OCI-LY7 (cell line): ENCODE measurements at regions not wholly inside any gene's neighbourhood (a gene's known extent, or its start where the extent isn't known, plus 50 kb on each side); places are given as distances from the start of the nearest gene placed in this dataset.

ENCODE experiments used
- BruUV-seq: library from RNA; stranded (reverse); fragments of 400-500 nt; replicated peaks from 2 replicates; lab custom pipeline; 2021; lab: Mats Ljungman, UMichigan
- CTCF ChIA-PET: fragments of 300-600 bp; sonication (Branson Sonifier 250); formaldehyde crosslinking; loops from one replicate; lab custom pipeline; 2022; ENCODE audit warnings: antibody characterized with exemption; ENCODE audit not compliant: unreplicated experiment; lab: Charles Lee
- POLR2A ChIA-PET: fragments of 300-600 bp; sonication (Branson Sonifier 250); formaldehyde crosslinking; loops from one replicate; lab custom pipeline; 2022; ENCODE audit warnings: antibody characterized with exemption; lab: Charles Lee
- DNase-seq: peaks from one replicate; pipeline ENCODE4 v3.0.0-alpha.2; 2015; ENCODE audit warnings: low spot score
- H2AFZ ChIP-seq: fragments of 200-600 bp; sonication (generic), shearing (Covaris generic); 2 replicates; pipeline ENCODE4 v1.6.1; 2014; ENCODE audit warnings: mild to moderate bottlenecking, antibody characterized with exemption, low read length, moderate library complexity
- H3K27ac ChIP-seq: fragments of 200-600 bp; sonication (generic); 2 replicates; pipeline ENCODE4 v1.5.1; 2014; ENCODE audit warnings: mixed run types, low read depth, mild to moderate bottlenecking, moderate library complexity, low read length, inconsistent platforms; ENCODE audit not compliant: poor library complexity, severe bottlenecking
- H3K36me3 ChIP-seq: fragments of 200-600 bp; sonication (generic); 2 replicates; pipeline ENCODE4 v1.6.1; 2014; ENCODE audit warnings: mild to moderate bottlenecking, antibody characterized with exemption, low read length, moderate library complexity, mixed read lengths; ENCODE audit not compliant: insufficient read depth
- H3K4me1 ChIP-seq: fragments of 200-600 bp; sonication (generic); 2 replicates; pipeline ENCODE4 v1.5.1; 2014; ENCODE audit warnings: mild to moderate bottlenecking, low read length; ENCODE audit not compliant: insufficient read depth, poor library complexity, severe bottlenecking
- H3K4me2 ChIP-seq: fragments of 200-600 bp; sonication (generic); 2 replicates; pipeline ENCODE4 v1.6.1; 2014; ENCODE audit warnings: mild to moderate bottlenecking, low read length
- H3K4me3 ChIP-seq: fragments of 200-600 bp; sonication (generic); 2 replicates; pipeline ENCODE4 v1.5.1; 2014; ENCODE audit warnings: mild to moderate bottlenecking, low read depth, low read length; ENCODE audit not compliant: poor library complexity, severe bottlenecking
- H3K79me2 ChIP-seq: fragments of 200-600 bp; sonication (generic); 2 replicates; pipeline ENCODE4 v1.6.1; 2016; ENCODE audit warnings: low read depth, mild to moderate bottlenecking, low read length, moderate library complexity, mixed read lengths; ENCODE audit not compliant: insufficient read depth
- H3K9me2 ChIP-seq: fragments of 200-600 bp; sonication (generic); 2 replicates; pipeline ENCODE4 v1.6.1; 2016; ENCODE audit warnings: mild to moderate bottlenecking, low read length, mixed read lengths; ENCODE audit not compliant: insufficient read depth
- H3K9me3 ChIP-seq: fragments of 200-600 bp; sonication (generic); 2 replicates; pipeline ENCODE4 v1.6.1; 2014; ENCODE audit warnings: mild to moderate bottlenecking, mixed run types, low read length, mixed read lengths
- H4K20me1 ChIP-seq: fragments of 200-600 bp; sonication (generic); 2 replicates; pipeline ENCODE4 v1.6.1; 2014; ENCODE audit warnings: mild to moderate bottlenecking, antibody characterized with exemption, low read length, moderate library complexity, mixed read lengths; ENCODE audit not compliant: insufficient read depth
- CTCF ChIP-seq: fragments of 200-600 bp; sonication (generic); conservative IDR thresholded peaks from 2 replicates; pipeline ENCODE4 v1.5.1; 2014; ENCODE audit warnings: mild to moderate bottlenecking, antibody characterized with exemption, low read length, moderate library complexity, mixed read lengths
- EZH2phosphoT487 ChIP-seq: fragments of 200-600 bp; sonication (generic); IDR thresholded peaks from 2 replicates; pipeline ENCODE4 v1.6.1; 2018; ENCODE audit warnings: low read depth, borderline replicate concordance, mild to moderate bottlenecking, mixed run types, antibody characterized with exemption, low read length, moderate library complexity, mixed read lengths
- intact Hi-C: fragments of 100-400 bp; cut with micrococcal nuclease; formaldehyde crosslinking; loops from one replicate; pipeline ENCODE4 v1.10.0; 2022; ENCODE audit not compliant: unreplicated experiment

GRCh38 chr2:19649142-19649541 lies 252.6 kb downstream of the TTC32 start:
- no peak for DNase-seq
- TF ChIP-seq CTCF, result no peak
- TF ChIP-seq EZH2phosphoT487, result no peak
- Histone ChIP-seq H3K36me3 (no peaks in the 10 kb centered on the region), H2AFZ (no peak overlapping the region), H3K4me2 (no peak overlapping the region), H3K4me1 (no peaks in the 10 kb centered on the region), H3K4me3 (no peak overlapping the region), H3K79me2 (no peaks in the 10 kb centered on the region), H3K9me2 (no peaks in the 10 kb centered on the region), H3K27ac (no peak overlapping the region), H3K9me3 (no peaks in the 10 kb centered on the region), H4K20me1 (no peaks in the 10 kb centered on the region)
- ChIA-PET CTCF (no interaction called here), POLR2A (no interaction called here)
- intact Hi-C loops, result no loop called here
- no TSS peak for BruUV-seq

GRCh38 chr2:19648583-19648982 lies 253.2 kb downstream of the TTC32 start:
- Histone ChIP-seq H3K4me1 (no peaks in the 10 kb centered on the region), H4K20me1 (no peaks in the 10 kb centered on the region), H3K4me3 (no peak overlapping the region), H3K9me3 (no peaks in the 10 kb centered on the region), H3K27ac (no peak overlapping the region), H3K4me2 (no peak overlapping the region), H3K9me2 (no peaks in the 10 kb centered on the region), H2AFZ (no peak overlapping the region), H3K79me2 (no peaks in the 10 kb centered on the region), H3K36me3 (no peaks in the 10 kb centered on the region)
- TF ChIP-seq EZH2phosphoT487 (no peak), CTCF (no peak)
- no peak for DNase-seq
- intact Hi-C loops, result no loop called here
- ChIA-PET CTCF (no interaction called here), POLR2A (no interaction called here)
- BruUV-seq, result no TSS peak

- no peak for DNase-seq
- Histone ChIP-seq H3K9me2 (no peaks in the 10 kb centered on the region), H3K4me3 (no peak overlapping the region), H3K27ac (no peak overlapping the region), H3K4me1 (no peaks in the 10 kb centered on the region), H3K9me3 (no peaks in the 10 kb centered on the region), H3K36me3 (no peaks in the 10 kb centered on the region), H3K4me2 (no peak overlapping the region), H2AFZ (no peak overlapping the region), H4K20me1 (no peaks in the 10 kb centered on the region), H3K79me2 (no peaks in the 10 kb centered on the region)
- ChIA-PET POLR2A (no interaction called here), CTCF (no interaction called here)
- intact Hi-C loops, result no loop called here
- TF ChIP-seq EZH2phosphoT487, result no peak
- TF ChIP-seq CTCF, result no peak
- BruUV-seq, result no TSS peak
These were observed 254.8 kb downstream of the TTC32 start for GRCh38 chr2:19646987-19647386.
